GM10266 (cell line): ENCODE measurements at regions not wholly inside any gene's neighbourhood (a gene's known extent, or its start where the extent isn't known, plus 50 kb on each side); places are given as distances from the start of the nearest gene placed in this dataset.

Experiments
- DNase-seq: peaks from one replicate; pipeline ENCODE4 v3.0.0; 2012; ENCODE audit errors: extremely low spot score
- TF ChIP-seq, protein P1 (sequence below): IDR thresholded peaks from 2 replicates; pipeline ENCODE4 v1.5.1; 2012; ENCODE audit warnings: mild to moderate bottlenecking, low read depth; ENCODE audit not compliant: control insufficient read depth, insufficient read depth; ENCODE audit errors: missing control alignments

DNA sequence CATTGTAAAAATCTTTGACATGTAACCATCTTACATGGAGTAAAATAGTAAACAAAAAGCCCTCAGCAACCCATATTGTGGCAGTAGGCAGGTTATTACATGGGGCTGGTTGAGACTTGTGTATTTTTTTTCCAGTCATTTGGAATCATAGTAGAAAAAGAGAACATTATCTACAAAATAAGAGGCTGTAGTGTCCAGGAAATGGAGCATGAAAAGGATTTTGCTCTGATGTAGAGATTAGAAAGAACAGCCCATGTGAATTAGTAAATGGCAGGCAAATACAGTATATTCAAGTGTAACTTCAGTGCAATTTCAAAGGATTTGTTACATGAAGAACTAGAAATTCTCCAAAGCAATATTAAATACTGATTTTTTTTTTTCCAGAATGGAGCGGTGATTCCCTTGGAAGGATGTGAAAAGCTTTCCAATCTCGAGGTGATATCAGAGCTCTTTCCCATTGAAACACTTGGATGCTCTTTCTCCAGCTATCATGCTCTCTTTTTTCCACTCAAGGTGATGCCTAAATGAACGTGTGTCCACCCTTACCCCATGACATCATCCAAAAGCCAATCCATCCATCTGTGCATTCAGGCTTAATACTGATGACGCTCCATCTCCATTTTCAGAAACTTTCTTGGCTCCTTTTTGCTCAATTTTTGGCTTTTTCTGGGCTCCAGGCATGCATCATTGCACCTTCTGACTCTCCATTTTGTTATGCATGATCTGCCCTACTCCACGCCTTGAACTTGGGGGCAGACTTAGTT is 1034.7 kb downstream of the TYW1 start:
- no peak for DNase-seq
- TF ChIP-seq, protein P1, sequence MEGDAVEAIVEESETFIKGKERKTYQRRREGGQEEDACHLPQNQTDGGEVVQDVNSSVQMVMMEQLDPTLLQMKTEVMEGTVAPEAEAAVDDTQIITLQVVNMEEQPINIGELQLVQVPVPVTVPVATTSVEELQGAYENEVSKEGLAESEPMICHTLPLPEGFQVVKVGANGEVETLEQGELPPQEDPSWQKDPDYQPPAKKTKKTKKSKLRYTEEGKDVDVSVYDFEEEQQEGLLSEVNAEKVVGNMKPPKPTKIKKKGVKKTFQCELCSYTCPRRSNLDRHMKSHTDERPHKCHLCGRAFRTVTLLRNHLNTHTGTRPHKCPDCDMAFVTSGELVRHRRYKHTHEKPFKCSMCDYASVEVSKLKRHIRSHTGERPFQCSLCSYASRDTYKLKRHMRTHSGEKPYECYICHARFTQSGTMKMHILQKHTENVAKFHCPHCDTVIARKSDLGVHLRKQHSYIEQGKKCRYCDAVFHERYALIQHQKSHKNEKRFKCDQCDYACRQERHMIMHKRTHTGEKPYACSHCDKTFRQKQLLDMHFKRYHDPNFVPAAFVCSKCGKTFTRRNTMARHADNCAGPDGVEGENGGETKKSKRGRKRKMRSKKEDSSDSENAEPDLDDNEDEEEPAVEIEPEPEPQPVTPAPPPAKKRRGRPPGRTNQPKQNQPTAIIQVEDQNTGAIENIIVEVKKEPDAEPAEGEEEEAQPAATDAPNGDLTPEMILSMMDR, result no peak

DNA sequence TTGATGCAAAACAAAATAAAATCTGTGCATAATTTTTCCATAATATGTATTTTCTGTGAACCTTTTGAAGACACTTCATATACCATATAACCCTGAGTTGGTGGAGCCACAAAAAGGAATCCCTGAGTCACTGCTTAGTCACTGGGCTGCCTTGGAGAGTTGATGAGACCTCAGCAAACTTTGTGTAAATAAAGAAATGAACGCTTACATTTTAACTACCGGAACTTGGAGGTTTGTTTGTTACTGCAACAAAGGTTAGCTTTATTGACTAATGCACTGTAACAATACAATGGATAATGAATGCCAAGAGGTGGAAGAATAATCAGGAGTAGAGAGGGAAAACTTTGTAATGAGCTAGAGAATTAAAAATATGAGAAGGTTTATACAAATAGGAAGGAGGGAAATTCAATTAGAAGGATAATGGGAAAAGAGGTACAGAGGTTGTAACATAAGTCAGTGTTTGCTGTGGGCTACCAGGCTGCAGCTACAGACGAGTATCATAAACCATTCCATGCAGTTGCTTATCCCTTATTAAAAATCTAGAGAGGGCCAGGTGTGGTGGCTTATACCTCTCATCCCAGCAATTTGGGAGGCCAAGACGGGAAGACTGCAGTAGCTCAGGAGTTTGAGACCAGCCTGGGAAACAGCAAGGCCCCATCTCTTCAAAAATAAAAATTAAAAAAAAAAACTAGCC is 1042.1 kb downstream of the TYW1 start:
- TF ChIP-seq, protein P1, result no peak
- no peak for DNase-seq

DNA sequence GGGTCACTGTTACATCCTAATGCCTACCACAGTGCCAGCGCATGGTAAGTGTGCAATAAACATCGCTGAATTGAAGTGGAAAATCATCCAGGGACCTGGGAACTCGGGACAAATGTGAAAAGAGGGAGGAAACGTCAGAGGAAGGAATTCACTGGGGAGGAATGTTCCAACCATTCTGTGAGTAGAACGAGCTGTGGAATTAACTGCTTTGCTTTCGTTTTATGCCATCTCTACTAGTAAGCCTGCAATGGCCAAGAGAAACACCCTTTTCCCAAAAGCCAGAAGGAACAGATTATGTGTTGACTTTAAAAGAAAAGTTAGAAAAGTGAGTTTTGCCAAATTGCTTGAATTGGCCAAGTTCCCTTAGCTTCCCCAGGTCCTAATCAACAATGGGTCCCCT is 1044.9 kb downstream of the TYW1 start:
- no peak for DNase-seq

DNA sequence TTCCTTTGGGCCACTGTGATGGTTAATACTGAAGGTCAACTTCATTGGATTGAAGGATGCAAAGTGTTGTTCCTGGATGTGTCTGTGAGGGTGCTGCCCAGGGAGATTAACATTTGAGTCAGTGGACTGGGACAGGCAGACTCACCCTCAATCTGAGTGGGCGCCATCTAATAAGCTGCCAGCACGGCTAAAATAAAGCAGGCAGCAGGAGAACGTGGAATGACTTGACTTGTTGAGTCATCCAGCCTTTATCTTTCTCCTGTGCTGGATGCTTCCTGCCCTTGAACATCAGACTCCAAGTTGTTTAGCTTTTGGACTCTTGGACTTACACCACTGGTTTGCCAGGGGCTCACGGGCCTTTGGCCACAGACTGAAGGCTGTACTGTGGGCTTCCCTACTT is 1046.9 kb downstream of the TYW1 start:
- TF ChIP-seq, protein P1, result no peak
- no peak for DNase-seq

More for the DNA sequence above, 1044.9 kb downstream of the TYW1 start:
- TF ChIP-seq, protein P1, result no peak

DNA sequence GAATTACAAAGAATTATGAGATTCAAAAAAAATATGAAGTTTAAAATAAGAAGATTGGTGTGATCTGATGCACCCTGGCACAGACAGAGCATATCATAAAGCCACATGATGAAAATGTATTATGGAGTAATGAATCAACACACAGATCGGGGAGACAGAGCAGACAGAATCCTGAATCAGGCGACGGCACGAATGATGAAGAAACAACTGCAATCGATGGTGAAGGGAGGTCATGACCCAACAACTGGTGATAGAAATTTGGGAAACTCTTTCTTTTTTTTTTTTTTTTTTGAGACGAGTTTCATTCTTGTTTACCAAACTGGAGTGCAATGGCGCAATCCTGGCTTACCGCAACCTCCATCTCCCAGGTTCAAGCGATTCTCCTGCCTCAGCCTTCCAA is 1054.0 kb downstream of the TYW1 start:
- TF ChIP-seq, protein P1, result no peak
- no peak for DNase-seq

DNA sequence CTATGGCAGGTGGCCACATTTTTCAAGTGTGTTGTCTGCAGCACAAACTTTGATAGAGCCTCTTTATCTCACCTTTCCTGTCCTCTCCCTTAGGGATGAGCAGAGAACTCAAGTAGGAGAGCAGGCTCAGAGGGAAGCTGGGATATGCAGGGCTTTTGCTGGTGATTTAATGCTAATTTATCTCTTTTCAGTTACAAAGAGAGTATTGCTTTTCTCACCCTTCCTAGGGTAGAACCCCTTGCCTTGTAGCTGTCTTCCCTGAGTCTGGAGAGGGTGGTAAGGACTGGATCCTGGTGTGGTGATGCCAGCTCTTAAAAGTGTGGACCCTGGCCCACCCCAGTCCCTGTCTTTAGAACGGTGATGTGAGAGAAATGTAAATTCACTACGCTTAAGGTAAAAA is 1061.4 kb downstream of the TYW1 start:
- no peak for DNase-seq

More for the DNA sequence above, 1061.4 kb downstream of the TYW1 start:
- TF ChIP-seq, protein P1, result no peak
